HCT116 (cell line): ENCODE measurements at regions not wholly inside any gene's neighbourhood (a gene's known extent, or its start where the extent isn't known, plus 50 kb on each side); places are given as distances from the start of the nearest gene placed in this dataset.

ENCODE experiments used
- ATAC-seq: fragments of 200-7000 bp; cut with Tn5 transposase; 2 replicates; pipeline ENCODE4 v1.9.1; 2020; ENCODE audit warnings: mild to moderate bottlenecking, moderate library complexity
- BruUV-seq: library from RNA; stranded (reverse); fragments of 400-500 nt; replicated peaks from 2 replicates; lab custom pipeline; 2021; lab: Mats Ljungman, UMichigan
- CTCF ChIA-PET: fragments of 300-600 bp; sonication (Branson Sonifier 250); formaldehyde crosslinking; loops from one replicate; lab custom pipeline; 2021; ENCODE audit warnings: antibody characterized with exemption; lab: Charles Lee
- POLR2A ChIA-PET: fragments of 300-600, 350-600 bp; sonication (Branson Sonifier 250); formaldehyde crosslinking; loops from one replicate; lab custom pipeline; 2021; ENCODE audit warnings: antibody characterized with exemption; lab: Charles Lee
- RAD21 ChIA-PET, 2 experiments: fragments of 300-600 bp; sonication (Branson Sonifier 250); formaldehyde crosslinking; loops; one replicate each; lab custom pipeline; 2023; ENCODE audit warnings: low total read pairs in 2 of 2; ENCODE audit not compliant: uncharacterized antibody in 2 of 2, unreplicated experiment in 2 of 2, low non-redundant PET in 1 of 2; lab: Charles Lee
- DNase-seq: peaks from one replicate; pipeline ENCODE4 v3.0.0-alpha.2; 2010; ENCODE audit warnings: low read depth, low spot score
- H2AFZ ChIP-seq: fragments of 200-600 bp; shearing (Covaris generic), sonication (generic); 2 replicates; pipeline ENCODE4 v1.6.1; 2017; ENCODE audit warnings: low read depth, mixed run types, mixed read lengths, antibody characterized with exemption, low read length; ENCODE audit not compliant: poor library complexity, severe bottlenecking
- H3K27ac ChIP-seq: 2 replicates; pipeline ENCODE4 v1.5.1; 2012; ENCODE audit warnings: low read depth, low read length
- H3K27me3 ChIP-seq: fragments of 200-600 bp; sonication (generic); 2 replicates; pipeline ENCODE4 v1.6.1; 2016; ENCODE audit warnings: mixed run types, low read length, mixed read lengths; ENCODE audit not compliant: insufficient read depth
- H3K36me3 ChIP-seq, 2 experiments: fragments of 200-500 bp in 1 of 2; fragments of 200-600 bp in 1 of 2; sonication (Bioruptor generic) in 1 of 2; sonication (generic) in 1 of 2; 2 replicates each; pipeline versions ENCODE4 v1.5.1 to v1.6.1; 2014 to 2016; ENCODE audit warnings: low read length in 2 of 2, inconsistent platforms in 1 of 2, mixed read lengths in 1 of 2, mixed run types in 1 of 2; ENCODE audit not compliant: insufficient read depth in 2 of 2, control insufficient read depth in 1 of 2
- H3K4me1 ChIP-seq, 2 experiments: fragments of 200-600 bp in 1 of 2; sonication (generic) in 1 of 2; 2 replicates each; pipeline versions ENCODE4 v1.5.1 to v1.6.1; 2012 to 2017; ENCODE audit warnings: low read length in 2 of 2, inconsistent platforms in 1 of 2, mild to moderate bottlenecking in 1 of 2, mixed read lengths in 1 of 2, mixed run types in 1 of 2, moderate library complexity in 1 of 2; ENCODE audit not compliant: insufficient read depth in 2 of 2, control insufficient read depth in 1 of 2
- H3K4me2 ChIP-seq: fragments of 200-600 bp; sonication (generic); 2 replicates; pipeline ENCODE4 v1.6.1; 2017; ENCODE audit warnings: mixed run types, low read length, mixed read lengths
- H3K4me3 ChIP-seq, 2 experiments: fragments of 200-600 bp in 1 of 2; sonication (generic) in 1 of 2; replicated peaks in 1 of 2; 2 replicates each; pipeline ENCODE4 v1.5.1; 2011 to 2016; ENCODE audit warnings: low read length in 2 of 2, control low read depth in 1 of 2, low read depth in 1 of 2, mild to moderate bottlenecking in 1 of 2, mixed read lengths in 1 of 2, mixed run types in 1 of 2
- H3K79me2 ChIP-seq: fragments of 200-600 bp; sonication (generic); 2 replicates; pipeline ENCODE4 v1.6.1; 2017; ENCODE audit warnings: mild to moderate bottlenecking, mixed run types, low read length, moderate library complexity, mixed read lengths; ENCODE audit not compliant: insufficient read depth
- H3K9ac ChIP-seq: fragments of 200-600 bp; sonication (generic); 2 replicates; pipeline ENCODE4 v1.6.1; 2016; ENCODE audit warnings: low read length, mixed read lengths
- H3K9me2 ChIP-seq: fragments of 200-600 bp; sonication (generic), shearing (Covaris generic); 2 replicates; pipeline ENCODE4 v1.6.1; 2017; ENCODE audit warnings: mixed run types, mild to moderate bottlenecking, moderate library complexity; ENCODE audit not compliant: insufficient read depth
- H3K9me3 ChIP-seq, 2 experiments: fragments of 200-500 bp in 1 of 2; fragments of 200-600 bp in 1 of 2; sonication (Bioruptor generic) in 1 of 2; sonication (generic) in 1 of 2; 2 replicates each; pipeline ENCODE4 v1.6.1; 2014 to 2017; ENCODE audit warnings: low read length in 2 of 2, mixed read lengths in 2 of 2, inconsistent platforms in 1 of 2, low read depth in 1 of 2, mild to moderate bottlenecking in 1 of 2, mixed run types in 1 of 2, moderate library complexity in 1 of 2; ENCODE audit not compliant: control insufficient read depth in 1 of 2, insufficient read depth in 1 of 2
- H4K20me1 ChIP-seq: fragments of 200-600 bp; sonication (generic), shearing (Covaris generic); 2 replicates; pipeline ENCODE4 v1.6.1; 2017; ENCODE audit warnings: mixed run types, mild to moderate bottlenecking, moderate library complexity; ENCODE audit not compliant: insufficient read depth
- CTCF ChIP-seq, 3 experiments: fragments of 200-600 bp in 1 of 3; sonication (generic) in 1 of 3; IDR thresholded peaks in 2 of 3; conservative IDR thresholded peaks in 1 of 3; 2 replicates each; pipeline ENCODE4 v1.5.1; 2012 to 2017; ENCODE audit warnings: low read depth in 2 of 3, low read length in 2 of 3, antibody characterized with exemption in 1 of 3, borderline replicate concordance in 1 of 3, control low read depth in 1 of 3, mild to moderate bottlenecking in 1 of 3, mixed read lengths in 1 of 3, mixed run types in 1 of 3, moderate library complexity in 1 of 3; ENCODE audit not compliant: insufficient read depth in 1 of 3
- EZH2 ChIP-seq: fragments of 200-600 bp; sonication (generic); IDR thresholded peaks from 2 replicates; pipeline ENCODE4 v1.6.1; 2017; ENCODE audit warnings: antibody characterized with exemption, mixed run types
- EZH2phosphoT487 ChIP-seq: fragments of 200-600 bp; IDR thresholded peaks from 2 replicates; pipeline ENCODE4 v1.6.1; 2018; ENCODE audit warnings: antibody characterized with exemption, borderline replicate concordance
- FOSL1 ChIP-seq: IDR thresholded peaks from 2 replicates; pipeline ENCODE4 v1.6.1; 2012; ENCODE audit warnings: low read depth
- MAX ChIP-seq: IDR thresholded peaks from 2 replicates; pipeline ENCODE4 v1.6.1; 2012
- POLR2AphosphoS5 ChIP-seq: IDR thresholded peaks from 2 replicates; pipeline ENCODE4 v1.6.1; 2011; ENCODE audit warnings: mild to moderate bottlenecking, low read depth, low read length, moderate library complexity
- REST ChIP-seq: IDR thresholded peaks from 2 replicates; pipeline ENCODE4 v1.6.1; 2012; ENCODE audit warnings: low read depth
- SIN3A ChIP-seq: IDR thresholded peaks from 2 replicates; pipeline ENCODE4 v1.6.1; 2012; ENCODE audit warnings: low read depth
- SRF ChIP-seq: IDR thresholded peaks from 2 replicates; pipeline ENCODE4 v1.6.1; 2012; ENCODE audit warnings: low read depth
- ZNF274 ChIP-seq: fragments of 200-500 bp; sonication (Bioruptor generic); IDR thresholded peaks from 2 replicates; pipeline ENCODE4 v1.6.1; 2014; ENCODE audit warnings: mild to moderate bottlenecking, low read depth, low read length, inconsistent platforms
- intact Hi-C: fragments of 100-400 bp; cut with micrococcal nuclease; formaldehyde crosslinking; loops from 2 replicates; pipeline ENCODE4 v1.10.0; 2022

GRCh38 chr17:69743091-69743490 lies 328.6 kb downstream of the MAP2K6 start:
- no peak overlapping the region for H3K27ac ChIP-seq

More at GRCh38 chr17:69743091-69743490, 328.6 kb downstream of the MAP2K6 start:
- H3K4me3 ChIP-seq = no peak overlapping the region
- no TSS peak for BruUV-seq
- ATAC-seq (no peak), DNase-seq (no peak)
- no peaks in the 10 kb centered on the region for H3K27me3 ChIP-seq
- ChIA-PET RAD21 (no interaction called here), POLR2A (no interaction called here), CTCF (no interaction called here)
- no peaks in the 10 kb centered on the region for H3K36me3 ChIP-seq
- no peak overlapping the region for H2AFZ ChIP-seq
- no peak overlapping the region for H3K9ac ChIP-seq
- H3K79me2 ChIP-seq = no peaks in the 10 kb centered on the region
- no peaks in the 10 kb centered on the region for H3K4me1 ChIP-seq
- peaks cover 3 to 4% of the 10 kb centered on the region in 2 experiments; a peak in 2 of 4 replicates for H3K9me3 ChIP-seq
- no peaks in the 10 kb centered on the region for H4K20me1 ChIP-seq
- no peak overlapping the region for H3K4me2 ChIP-seq
- intact Hi-C loops = no loop called here
- H3K9me2 ChIP-seq = no peaks in the 10 kb centered on the region
- no peak for TF ChIP-seq POLR2AphosphoS5
- no peak for TF ChIP-seq FOSL1
- no peak for TF ChIP-seq CTCF (IDR thresholded peaks at IDR 0.05 in 2 of 3, conservative IDR thresholded peaks at IDR 0.05 in 1 of 3; ENCODE audit: borderline replicate concordance in 1 of 3, insufficient read depth in 1 of 3, low read depth in 2 of 3, low read length in 2 of 3)
- TF ChIP-seq SIN3A = no peak
- no peak for TF ChIP-seq SRF
- no peak for TF ChIP-seq REST
- TF ChIP-seq EZH2 = no peak
- TF ChIP-seq ZNF274 = no peak
- no peak for TF ChIP-seq MAX
- TF ChIP-seq EZH2phosphoT487 = no peak
- TF ChIP-seq, all 23 proteins: peak for 0
